Loucy (cell line): ENCODE measurements at regions not wholly inside any gene's neighbourhood (a gene's known extent, or its start where the extent isn't known, plus 50 kb on each side); places are given as distances from the start of the nearest gene placed in this dataset.

Source experiments
- H2AFZ ChIP-seq: fragments of 200-600 bp; sonication (generic); 2 replicates; pipeline ENCODE4 v1.6.0; 2016; ENCODE audit warnings: antibody characterized with exemption, mild to moderate bottlenecking, low read length, moderate library complexity
- H3F3A ChIP-seq: fragments of 200-600 bp; 2 replicates; pipeline ENCODE4 v1.6.0; 2016; ENCODE audit warnings: antibody characterized with exemption, low read depth, mild to moderate bottlenecking
- H3K27me3 ChIP-seq: fragments of 200-600 bp; sonication (generic); 2 replicates; pipeline ENCODE4 v1.6.1; 2014; ENCODE audit warnings: low read length, mild to moderate bottlenecking; ENCODE audit not compliant: insufficient read depth, poor library complexity, severe bottlenecking
- H3K36me3 ChIP-seq: fragments of 200-600 bp; sonication (generic); 2 replicates; pipeline ENCODE4 v1.6.1; 2016; ENCODE audit warnings: low read length; ENCODE audit not compliant: insufficient read depth
- H3K4me1 ChIP-seq: fragments of 200-600 bp; sonication (generic); 2 replicates; pipeline ENCODE4 v1.5.1; 2014; ENCODE audit warnings: low read length, mild to moderate bottlenecking; ENCODE audit not compliant: insufficient read depth, poor library complexity, severe bottlenecking
- H3K4me2 ChIP-seq: fragments of 200-600 bp; sonication (generic); 2 replicates; pipeline ENCODE4 v1.6.0; 2014; ENCODE audit warnings: antibody characterized with exemption, low read length, low read depth, mild to moderate bottlenecking; ENCODE audit not compliant: poor library complexity, severe bottlenecking
- H3K4me3 ChIP-seq: fragments of 200-600 bp; sonication (generic); 2 replicates; pipeline ENCODE4 v1.5.1; 2014; ENCODE audit warnings: low read length, mild to moderate bottlenecking, mixed read lengths; ENCODE audit not compliant: poor library complexity, severe bottlenecking
- H3K79me2 ChIP-seq: fragments of 200-600 bp; sonication (generic); 2 replicates; pipeline ENCODE4 v1.6.1; 2014; ENCODE audit warnings: low read length; ENCODE audit not compliant: insufficient read depth
- H3K9ac ChIP-seq: fragments of 200-600 bp; sonication (generic); 2 replicates; pipeline ENCODE4 v1.6.0; 2014; ENCODE audit warnings: mild to moderate bottlenecking, low read depth, low read length, moderate library complexity; ENCODE audit not compliant: poor library complexity, severe bottlenecking
- H3K9me2 ChIP-seq: fragments of 200-600 bp; sonication (generic); replicated peaks from 2 replicates; pipeline ENCODE4 v1.6.1; 2016; ENCODE audit warnings: low read depth, low read length, mixed read lengths
- H3K9me3 ChIP-seq: fragments of 200-600 bp; sonication (generic); 2 replicates; pipeline ENCODE4 v1.6.1; 2014; ENCODE audit warnings: mild to moderate bottlenecking, antibody characterized with exemption, low read length, low read depth; ENCODE audit not compliant: insufficient read depth
- H4K20me1 ChIP-seq: fragments of 200-600 bp; sonication (generic); 2 replicates; pipeline ENCODE4 v1.6.0; 2014; ENCODE audit warnings: antibody characterized with exemption, low read length, mild to moderate bottlenecking; ENCODE audit not compliant: insufficient read depth, poor library complexity, severe bottlenecking
- EZH2phosphoT487 ChIP-seq: fragments of 200-600 bp; IDR thresholded peaks from 2 replicates; pipeline ENCODE4 v1.6.1; 2018; ENCODE audit warnings: antibody characterized with exemption, mild to moderate bottlenecking, moderate library complexity, borderline replicate concordance
- TF ChIP-seq, protein P1 (sequence below): fragments of 200-600 bp; sonication (generic); conservative IDR thresholded peaks from 2 replicates; pipeline ENCODE4 v1.5.1; 2014; ENCODE audit warnings: mild to moderate bottlenecking, antibody characterized with exemption, low read length

- Histone ChIP-seq H3K27me3 (no peaks in the 10 kb centered on the region), H3K9me2 (no peaks in the 10 kb centered on the region), H3K4me1 (peaks cover 21% of the 10 kb centered on the region), H4K20me1 (no peaks in the 10 kb centered on the region), H3K4me3 (no peak overlapping the region), H3K79me2 (no peaks in the 10 kb centered on the region), H3K36me3 (no peaks in the 10 kb centered on the region), H3K9me3 (no peaks in the 10 kb centered on the region), H2AFZ (no peak overlapping the region), H3K4me2 (no peak overlapping the region), H3F3A (no peaks in the 10 kb centered on the region), H3K9ac (no peak overlapping the region)
- no peak for TF ChIP-seq EZH2phosphoT487
- TF ChIP-seq, protein P1, sequence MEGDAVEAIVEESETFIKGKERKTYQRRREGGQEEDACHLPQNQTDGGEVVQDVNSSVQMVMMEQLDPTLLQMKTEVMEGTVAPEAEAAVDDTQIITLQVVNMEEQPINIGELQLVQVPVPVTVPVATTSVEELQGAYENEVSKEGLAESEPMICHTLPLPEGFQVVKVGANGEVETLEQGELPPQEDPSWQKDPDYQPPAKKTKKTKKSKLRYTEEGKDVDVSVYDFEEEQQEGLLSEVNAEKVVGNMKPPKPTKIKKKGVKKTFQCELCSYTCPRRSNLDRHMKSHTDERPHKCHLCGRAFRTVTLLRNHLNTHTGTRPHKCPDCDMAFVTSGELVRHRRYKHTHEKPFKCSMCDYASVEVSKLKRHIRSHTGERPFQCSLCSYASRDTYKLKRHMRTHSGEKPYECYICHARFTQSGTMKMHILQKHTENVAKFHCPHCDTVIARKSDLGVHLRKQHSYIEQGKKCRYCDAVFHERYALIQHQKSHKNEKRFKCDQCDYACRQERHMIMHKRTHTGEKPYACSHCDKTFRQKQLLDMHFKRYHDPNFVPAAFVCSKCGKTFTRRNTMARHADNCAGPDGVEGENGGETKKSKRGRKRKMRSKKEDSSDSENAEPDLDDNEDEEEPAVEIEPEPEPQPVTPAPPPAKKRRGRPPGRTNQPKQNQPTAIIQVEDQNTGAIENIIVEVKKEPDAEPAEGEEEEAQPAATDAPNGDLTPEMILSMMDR: no peak
Measured at GRCh38 chrX:40285876-40286275, 188.1 kb upstream of the BCOR start.

DNA sequence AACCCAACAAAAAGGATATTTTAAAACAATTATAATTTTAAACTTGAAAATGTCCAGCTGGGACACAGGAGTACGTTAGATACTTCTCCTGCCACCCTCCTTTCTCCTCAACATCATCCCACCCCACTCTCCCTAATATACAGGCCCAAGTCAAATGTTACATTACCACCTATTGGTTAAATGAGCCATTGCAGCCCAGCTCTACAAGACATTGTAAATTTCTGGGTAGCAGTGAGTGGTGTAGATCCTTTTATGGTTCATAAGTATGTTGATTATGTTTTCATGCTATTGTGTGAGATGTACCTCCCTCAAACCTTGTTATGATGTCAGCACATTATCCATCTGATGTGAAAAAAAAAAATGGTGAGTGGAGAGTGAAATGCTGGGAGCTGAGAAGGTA, 187.1 kb upstream of the BCOR start:
- Histone ChIP-seq H3K4me3 (no peak overlapping the region), H3K4me2 (no peak overlapping the region), H2AFZ (no peak overlapping the region), H3K4me1 (peaks cover 25% of the 10 kb centered on the region), H3K9me2 (no peaks in the 10 kb centered on the region), H3K79me2 (no peaks in the 10 kb centered on the region), H3K9ac (no peak overlapping the region), H3K9me3 (no peaks in the 10 kb centered on the region), H4K20me1 (no peaks in the 10 kb centered on the region), H3F3A (no peaks in the 10 kb centered on the region), H3K36me3 (no peaks in the 10 kb centered on the region), H3K27me3 (no peaks in the 10 kb centered on the region)
- TF ChIP-seq, protein P1: peak; percentile 22
- no peak for TF ChIP-seq EZH2phosphoT487

- Histone ChIP-seq H3F3A (no peaks in the 10 kb centered on the region), H3K27me3 (no peaks in the 10 kb centered on the region), H3K4me3 (no peak overlapping the region), H3K9me2 (no peaks in the 10 kb centered on the region), H3K36me3 (no peaks in the 10 kb centered on the region), H3K9ac (no peak overlapping the region), H3K79me2 (no peaks in the 10 kb centered on the region), H3K9me3 (no peaks in the 10 kb centered on the region), H3K4me1 (peaks cover 30% of the 10 kb centered on the region), H3K4me2 (no peak overlapping the region), H4K20me1 (no peaks in the 10 kb centered on the region), H2AFZ (no peak overlapping the region)
- TF ChIP-seq, protein P1: no peak
Measured at GRCh38 chrX:40283981-40284380, 186.2 kb upstream of the BCOR start.
